ENCODE measurements at regions not wholly inside any gene's neighbourhood (a gene's known extent, or its start where the extent isn't known, plus 50 kb on each side); places are given as distances from the start of the nearest gene placed in this dataset.

DNA sequence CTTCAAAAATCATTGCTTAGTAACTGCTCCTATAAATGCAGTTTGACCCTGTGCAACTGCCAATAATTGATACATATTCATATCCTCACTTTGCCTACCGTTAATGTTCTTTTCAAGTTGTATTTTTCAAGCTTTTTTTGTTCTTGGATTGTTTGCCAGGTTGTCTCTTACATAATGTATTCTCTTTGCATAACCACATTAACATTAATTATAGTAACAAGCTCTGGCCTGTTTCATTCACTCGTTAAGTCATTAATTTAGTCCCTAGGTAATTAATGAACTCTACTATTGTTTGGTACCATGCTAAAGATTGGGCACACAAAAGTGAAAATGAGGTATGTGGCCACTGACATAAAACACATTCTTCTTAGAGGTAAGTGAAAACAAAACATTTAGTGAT, 1338.8 kb downstream of the NSUN3 start:
- Histone ChIP-seq H3K27ac (ENCODE audit: low read depth, low read length, poor library complexity, severe bottlenecking) (no peak overlapping the region), H3K4me1 (ENCODE audit: insufficient read depth, low read length, poor library complexity, severe bottlenecking) (no peaks in the 10 kb centered on the region), H3K4me3 (ENCODE audit: low read depth, low read length, poor library complexity, severe bottlenecking) (no peak overlapping the region), H3K36me3 (ENCODE audit: insufficient read depth, low read length, poor library complexity, severe bottlenecking) (no peaks in the 10 kb centered on the region), H3K27me3 (replicated peaks; ENCODE audit: insufficient read depth, low read depth, low read length, poor library complexity) (no peaks in the 10 kb centered on the region), H3K9me3 (ENCODE audit: low read depth, low read length, poor library complexity, severe bottlenecking) (peaks cover 12% of the 10 kb centered on the region)
- no TSS peak for BruUV-seq (replicated peaks)
- no peak for DNase-seq (ENCODE audit: low spot score)
- intact Hi-C loops (cut with micrococcal nuclease; ENCODE audit: unreplicated experiment) = no loop called here
- CTCF ChIA-PET = no interaction called here
- no peak for TF ChIP-seq EZH2 (IDR thresholded peaks at IDR 0.05; ENCODE audit: borderline replicate concordance, low read depth, low read length, poor library complexity, severe bottlenecking)
- TF ChIP-seq, protein P1, sequence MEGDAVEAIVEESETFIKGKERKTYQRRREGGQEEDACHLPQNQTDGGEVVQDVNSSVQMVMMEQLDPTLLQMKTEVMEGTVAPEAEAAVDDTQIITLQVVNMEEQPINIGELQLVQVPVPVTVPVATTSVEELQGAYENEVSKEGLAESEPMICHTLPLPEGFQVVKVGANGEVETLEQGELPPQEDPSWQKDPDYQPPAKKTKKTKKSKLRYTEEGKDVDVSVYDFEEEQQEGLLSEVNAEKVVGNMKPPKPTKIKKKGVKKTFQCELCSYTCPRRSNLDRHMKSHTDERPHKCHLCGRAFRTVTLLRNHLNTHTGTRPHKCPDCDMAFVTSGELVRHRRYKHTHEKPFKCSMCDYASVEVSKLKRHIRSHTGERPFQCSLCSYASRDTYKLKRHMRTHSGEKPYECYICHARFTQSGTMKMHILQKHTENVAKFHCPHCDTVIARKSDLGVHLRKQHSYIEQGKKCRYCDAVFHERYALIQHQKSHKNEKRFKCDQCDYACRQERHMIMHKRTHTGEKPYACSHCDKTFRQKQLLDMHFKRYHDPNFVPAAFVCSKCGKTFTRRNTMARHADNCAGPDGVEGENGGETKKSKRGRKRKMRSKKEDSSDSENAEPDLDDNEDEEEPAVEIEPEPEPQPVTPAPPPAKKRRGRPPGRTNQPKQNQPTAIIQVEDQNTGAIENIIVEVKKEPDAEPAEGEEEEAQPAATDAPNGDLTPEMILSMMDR (conservative IDR thresholded peaks at IDR 0.05; ENCODE audit: low read depth, low read length) = no peak
- POLR2A ChIA-PET (ENCODE audit: low non-redundant PET) = no interaction called here

GRCh38 chr3:95407709-95408463, 1345.0 kb downstream of the NSUN3 start:
- BruUV-seq (replicated peaks) = no TSS peak
- DNase-seq (ENCODE audit: low spot score) = no peak
- Histone ChIP-seq H3K4me3 (ENCODE audit: low read depth, low read length, poor library complexity, severe bottlenecking) (no peak overlapping the region), H3K27me3 (replicated peaks; ENCODE audit: insufficient read depth, low read depth, low read length, poor library complexity) (no peaks in the 10 kb centered on the region), H3K27ac (ENCODE audit: low read depth, low read length, poor library complexity, severe bottlenecking) (no peak overlapping the region), H3K36me3 (ENCODE audit: insufficient read depth, low read length, poor library complexity, severe bottlenecking) (no peaks in the 10 kb centered on the region), H3K4me1 (ENCODE audit: insufficient read depth, low read length, poor library complexity, severe bottlenecking) (no peaks in the 10 kb centered on the region), H3K9me3 (ENCODE audit: low read depth, low read length, poor library complexity, severe bottlenecking) (peaks cover 16% of the 10 kb centered on the region)
- ChIA-PET CTCF (no interaction called here), POLR2A (ENCODE audit: low non-redundant PET) (no interaction called here)
- intact Hi-C loops (cut with micrococcal nuclease; ENCODE audit: unreplicated experiment) = no loop called here
- TF ChIP-seq, protein P1 (conservative IDR thresholded peaks at IDR 0.05; ENCODE audit: low read depth, low read length) = no peak
- TF ChIP-seq EZH2 (IDR thresholded peaks at IDR 0.05; ENCODE audit: borderline replicate concordance, low read depth, low read length, poor library complexity, severe bottlenecking) = no peak

- H3K4me3 ChIP-seq (ENCODE audit: low read depth, low read length, poor library complexity, severe bottlenecking) = no peak overlapping the region
- BruUV-seq (replicated peaks) = no TSS peak
- TF ChIP-seq, protein P1 (conservative IDR thresholded peaks at IDR 0.05; ENCODE audit: low read depth, low read length) = no peak
- TF ChIP-seq EZH2 (IDR thresholded peaks at IDR 0.05; ENCODE audit: borderline replicate concordance, low read depth, low read length, poor library complexity, severe bottlenecking) = no peak
- no peaks in the 10 kb centered on the region for H3K36me3 ChIP-seq (ENCODE audit: insufficient read depth, low read length, poor library complexity, severe bottlenecking)
- intact Hi-C loops (cut with micrococcal nuclease; ENCODE audit: unreplicated experiment) = no loop called here
- CTCF ChIA-PET = no interaction called here
- POLR2A ChIA-PET (ENCODE audit: low non-redundant PET) = no interaction called here
- H3K27ac ChIP-seq (ENCODE audit: low read depth, low read length, poor library complexity, severe bottlenecking) = no peak overlapping the region
- H3K9me3 ChIP-seq (ENCODE audit: low read depth, low read length, poor library complexity, severe bottlenecking) = peaks cover 16% of the 10 kb centered on the region
- DNase-seq (ENCODE audit: low spot score) = no peak
- H3K4me1 ChIP-seq (ENCODE audit: insufficient read depth, low read length, poor library complexity, severe bottlenecking) = no peaks in the 10 kb centered on the region
- no peaks in the 10 kb centered on the region for H3K27me3 ChIP-seq (replicated peaks; ENCODE audit: insufficient read depth, low read depth, low read length, poor library complexity)
Observed at GRCh38 chr3:95408464-95408862, 1345.6 kb downstream of the NSUN3 start.

Data from A673 (cell line).